ENCODE measurements at regions not wholly inside any gene's neighbourhood (a gene's known extent, or its start where the extent isn't known, plus 50 kb on each side); places are given as distances from the start of the nearest gene placed in this dataset.

GRCh38 chr12:127579446-127579845, 687.5 kb upstream of the TMEM132C start:
- no peak for TF ChIP-seq CTCF (IDR thresholded peaks at IDR 0.05; ENCODE audit: borderline replicate concordance, control extremely low read depth, extremely low read depth, insufficient read depth, missing control alignments)
- DNase-seq (ENCODE audit: low spot score) = no peak
- in situ Hi-C loops (cut with MboI; ENCODE audit: low sequenced_read_pairs, unreplicated experiment) = no loop called here

GRCh38 chr12:127582074-127582473, 684.9 kb upstream of the TMEM132C start:
- in situ Hi-C loops (cut with MboI; ENCODE audit: low sequenced_read_pairs, unreplicated experiment) = no loop called here
- no peak for TF ChIP-seq CTCF (IDR thresholded peaks at IDR 0.05; ENCODE audit: borderline replicate concordance, control extremely low read depth, extremely low read depth, insufficient read depth, missing control alignments)
- no peak for DNase-seq (ENCODE audit: low spot score)

GRCh38 chr12:127583041-127583440, 683.9 kb upstream of the TMEM132C start:
- in situ Hi-C loops (cut with MboI; ENCODE audit: low sequenced_read_pairs, unreplicated experiment) = no loop called here
- TF ChIP-seq CTCF (IDR thresholded peaks at IDR 0.05; ENCODE audit: borderline replicate concordance, control extremely low read depth, extremely low read depth, insufficient read depth, missing control alignments) = no peak
- DNase-seq (ENCODE audit: low spot score) = no peak

GRCh38 chr12:127588249-127588648, 678.7 kb upstream of the TMEM132C start:
- TF ChIP-seq CTCF (IDR thresholded peaks at IDR 0.05; ENCODE audit: borderline replicate concordance, control extremely low read depth, extremely low read depth, insufficient read depth, missing control alignments) = no peak
- in situ Hi-C loops (cut with MboI; ENCODE audit: low sequenced_read_pairs, unreplicated experiment) = no loop called here
- no peak for DNase-seq (ENCODE audit: low spot score)

- TF ChIP-seq CTCF (IDR thresholded peaks at IDR 0.05; ENCODE audit: borderline replicate concordance, control extremely low read depth, extremely low read depth, insufficient read depth, missing control alignments) = no peak
- DNase-seq (ENCODE audit: low spot score) = no peak
- in situ Hi-C loops (cut with MboI; ENCODE audit: low sequenced_read_pairs, unreplicated experiment) = no loop called here
Measured at GRCh38 chr12:127589541-127589940, 677.4 kb upstream of the TMEM132C start.

- DNase-seq (ENCODE audit: low spot score) = no peak
- TF ChIP-seq CTCF (IDR thresholded peaks at IDR 0.05; ENCODE audit: borderline replicate concordance, control extremely low read depth, extremely low read depth, insufficient read depth, missing control alignments) = no peak
- in situ Hi-C loops (cut with MboI; ENCODE audit: low sequenced_read_pairs, unreplicated experiment) = no loop called here
Measured at GRCh38 chr12:127590868-127591267, 676.1 kb upstream of the TMEM132C start.

- TF ChIP-seq CTCF (IDR thresholded peaks at IDR 0.05; ENCODE audit: borderline replicate concordance, control extremely low read depth, extremely low read depth, insufficient read depth, missing control alignments) = no peak
Measured at GRCh38 chr12:127592245-127592644, 674.7 kb upstream of the TMEM132C start.

More at GRCh38 chr12:127592245-127592644, 674.7 kb upstream of the TMEM132C start:
- in situ Hi-C loops (cut with MboI; ENCODE audit: low sequenced_read_pairs, unreplicated experiment) = no loop called here
- no peak for DNase-seq (ENCODE audit: low spot score)

All from GM13976 (cell line).